ENCODE measurements at regions not wholly inside any gene's neighbourhood (a gene's known extent, or its start where the extent isn't known, plus 50 kb on each side); places are given as distances from the start of the nearest gene placed in this dataset.

DNA sequence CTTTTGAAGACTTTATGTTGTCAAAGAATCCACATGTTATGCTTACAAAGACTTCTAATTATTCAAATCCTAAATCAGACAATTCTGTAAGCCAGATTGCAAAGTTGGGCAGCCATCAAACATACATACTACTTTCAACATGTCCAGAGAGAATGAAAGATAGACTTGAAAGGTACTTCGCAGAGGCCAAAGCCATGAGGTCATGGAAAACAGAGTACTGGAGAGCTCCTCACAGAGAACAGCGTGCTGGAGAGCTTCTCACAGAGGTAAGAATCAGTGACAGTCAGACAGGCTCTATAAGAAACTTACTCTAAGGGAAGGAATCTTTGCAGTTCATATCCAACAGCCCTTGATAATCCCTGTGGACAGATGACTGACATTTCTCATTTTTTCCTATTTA, 400.2 kb downstream of the GJA1 start:
- intact Hi-C loops (cut with DNase I): no loop called here
- DNase-seq: no peak

DNA sequence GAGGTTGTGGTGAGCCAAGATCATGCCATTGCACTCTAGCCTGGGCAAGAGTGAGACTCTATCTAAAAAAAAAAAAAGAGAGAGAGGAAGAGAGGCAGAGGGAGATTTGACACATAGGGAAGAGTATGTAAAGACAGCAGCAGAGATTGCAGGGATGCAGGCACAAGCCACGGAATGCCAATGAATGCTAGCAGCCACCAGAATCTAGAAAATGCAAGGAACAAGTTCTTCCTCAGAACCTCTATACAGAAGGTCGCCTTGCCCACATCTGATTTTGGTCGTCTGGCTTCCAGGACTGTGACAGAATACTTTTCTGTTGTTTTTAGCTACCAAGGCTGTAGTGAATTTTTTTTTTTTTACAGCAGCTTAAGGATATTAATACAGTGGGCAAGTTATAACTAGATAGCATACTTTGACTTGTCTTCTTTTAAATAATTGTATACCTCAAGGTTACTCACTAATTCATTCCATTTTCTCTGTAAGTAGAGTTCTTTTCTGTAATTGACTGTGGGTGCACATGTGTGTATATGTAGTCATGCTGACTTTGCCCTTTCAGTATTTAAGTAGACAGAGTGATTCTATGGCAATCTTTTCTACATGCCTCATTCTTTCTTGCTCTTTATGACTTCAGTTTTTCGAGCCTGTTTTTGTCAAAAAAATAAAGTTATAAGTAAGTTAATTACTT, 402.2 kb downstream of the GJA1 start:
- intact Hi-C loops (cut with DNase I): no loop called here
- DNase-seq: no peak

DNA sequence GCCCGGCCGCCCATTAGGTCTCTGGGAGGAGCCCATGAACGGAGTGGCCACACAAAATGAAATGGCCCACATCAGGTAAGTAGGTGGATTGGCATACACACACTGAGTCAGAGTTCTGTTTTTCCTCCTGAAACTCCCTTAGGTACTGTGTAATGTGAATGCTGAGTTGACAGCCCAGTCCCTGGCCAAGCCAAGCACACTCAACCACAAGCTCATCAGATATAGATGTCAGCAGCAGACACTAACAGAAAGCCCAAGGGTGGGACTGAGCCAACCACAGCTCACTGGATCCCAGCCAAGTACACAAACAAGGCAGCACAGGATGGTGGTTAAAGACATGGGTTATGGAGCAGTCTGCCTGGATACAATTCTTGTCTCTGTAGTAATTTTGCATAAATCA, 403.4 kb downstream of the GJA1 start:
- intact Hi-C loops (cut with DNase I): no loop called here
- DNase-seq: no peak

DNA sequence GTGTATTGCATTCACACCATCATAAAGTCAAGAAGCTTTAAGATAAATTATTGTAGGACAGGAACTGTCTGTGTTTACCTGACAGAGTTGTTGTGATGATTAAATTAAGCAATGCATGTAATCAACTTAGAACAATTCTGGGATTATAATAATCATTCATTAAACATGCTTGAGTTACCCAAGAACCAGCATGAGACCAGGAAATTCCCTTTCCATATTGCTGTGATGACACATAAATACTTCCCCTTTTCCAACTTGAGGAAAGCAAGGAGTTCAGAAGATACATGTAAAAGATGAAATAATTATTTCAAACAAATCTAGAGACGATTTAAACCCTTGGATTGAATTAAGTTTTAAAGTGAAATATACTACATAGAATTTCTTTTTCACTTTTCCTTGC, 404.4 kb downstream of the GJA1 start:
- intact Hi-C loops (cut with DNase I): no loop called here
- DNase-seq: no peak

DNA sequence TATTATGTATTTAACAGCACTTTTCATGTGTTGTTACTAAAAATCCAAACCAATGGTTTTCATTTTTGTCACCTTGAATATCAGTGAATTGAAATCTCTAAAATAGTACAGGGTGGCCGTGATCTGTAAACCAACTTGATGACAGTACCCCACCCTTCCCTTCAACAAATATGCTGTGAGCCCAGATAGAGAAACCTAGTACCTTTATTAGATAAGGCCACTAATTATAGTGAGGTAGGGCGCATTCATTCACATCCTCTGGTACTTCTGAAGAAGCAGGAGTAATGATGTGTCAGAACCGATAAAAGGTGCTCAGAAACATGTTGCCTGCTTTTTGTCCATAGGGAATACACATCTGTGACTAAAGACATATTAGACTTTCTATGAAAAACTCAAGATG, 409.5 kb downstream of the GJA1 start:
- intact Hi-C loops (cut with DNase I): loop anchor here (5.0 kb wide), 1 partner anchor 408 kb away; the partner anchor contains the start of gene GJA1
- no peak for DNase-seq

DNA sequence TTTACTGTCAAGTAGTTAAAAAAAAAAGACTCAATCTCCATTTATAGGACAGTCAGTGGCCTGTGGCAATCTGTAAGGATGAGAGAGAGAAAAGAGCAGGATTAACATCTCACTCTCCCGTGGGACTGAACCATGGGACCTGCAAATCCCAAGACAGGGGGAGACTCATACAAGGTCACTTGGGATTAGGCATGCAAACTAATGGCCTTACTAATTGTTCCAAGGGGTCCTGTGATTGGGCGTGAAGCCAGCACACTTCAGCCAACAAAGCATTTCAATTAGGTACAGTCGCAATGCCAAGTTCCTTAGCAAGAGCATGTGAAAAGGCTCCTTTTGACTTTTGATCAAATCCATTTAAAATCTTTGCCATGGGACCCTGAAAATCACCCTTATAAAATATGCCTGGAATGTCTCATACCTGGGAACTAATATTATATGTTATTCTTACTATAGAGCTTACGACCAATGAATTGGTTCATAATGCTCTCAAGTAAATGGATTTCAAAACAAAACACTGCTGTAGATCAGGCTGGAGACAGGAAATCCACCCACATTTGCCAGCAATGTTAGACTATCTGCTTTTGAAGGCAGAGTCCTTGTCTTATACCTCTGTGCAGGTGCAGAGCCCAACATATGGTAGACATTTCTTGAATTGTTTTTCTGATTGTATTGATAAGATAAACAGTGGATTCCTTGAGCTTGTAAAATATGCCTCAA, 412.5 kb downstream of the GJA1 start:
- intact Hi-C loops (cut with DNase I): loop anchor here (5.0 kb wide), 1 partner anchor 411 kb away; the partner anchor contains the start of gene GJA1

DNA sequence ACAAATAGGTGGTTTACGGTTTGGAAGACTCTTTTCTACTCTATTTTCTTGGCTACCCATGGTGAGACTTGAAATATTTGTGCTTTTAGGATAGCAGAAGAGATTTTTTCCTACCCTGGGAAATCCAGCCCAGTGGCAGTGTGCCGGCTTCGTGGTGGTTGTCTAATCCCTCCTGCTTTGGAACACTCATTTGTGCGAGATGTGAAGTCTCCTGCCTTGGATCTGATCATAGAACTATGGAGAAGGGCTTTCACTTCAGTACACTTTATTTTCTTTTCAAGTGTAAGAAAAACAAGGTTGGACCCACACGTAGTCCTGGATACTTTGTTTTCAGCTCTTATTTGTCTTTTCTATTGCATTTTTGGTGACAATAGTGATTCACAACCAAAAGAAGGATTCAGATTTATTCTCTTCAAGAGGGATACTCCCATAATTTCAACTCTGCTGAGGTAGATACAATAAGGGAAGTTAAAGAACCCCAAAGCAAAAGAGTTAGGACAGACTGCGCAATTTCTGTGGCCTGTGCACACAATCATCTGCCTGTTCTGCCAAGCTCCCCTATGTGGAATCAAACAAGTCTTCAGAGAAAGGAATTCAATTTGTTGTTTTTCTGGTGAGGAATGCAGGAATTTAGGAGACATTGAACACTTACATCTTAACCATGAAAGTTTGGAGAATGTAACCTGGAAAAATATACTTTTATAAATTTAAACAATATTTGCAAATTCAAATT, 413.2 kb downstream of the GJA1 start:
- DNase-seq: peak in 15 of 42 donors; percentile 2 to 48 (median 16)
- intact Hi-C loops (cut with DNase I): loop anchor here (5.0 kb wide), 1 partner anchor 411 kb away; the partner anchor contains the start of gene GJA1

More for the DNA sequence above, 412.5 kb downstream of the GJA1 start:
- peak in 27 of 42 donors; percentile 4 to 70 (median 33) for DNase-seq

DNA sequence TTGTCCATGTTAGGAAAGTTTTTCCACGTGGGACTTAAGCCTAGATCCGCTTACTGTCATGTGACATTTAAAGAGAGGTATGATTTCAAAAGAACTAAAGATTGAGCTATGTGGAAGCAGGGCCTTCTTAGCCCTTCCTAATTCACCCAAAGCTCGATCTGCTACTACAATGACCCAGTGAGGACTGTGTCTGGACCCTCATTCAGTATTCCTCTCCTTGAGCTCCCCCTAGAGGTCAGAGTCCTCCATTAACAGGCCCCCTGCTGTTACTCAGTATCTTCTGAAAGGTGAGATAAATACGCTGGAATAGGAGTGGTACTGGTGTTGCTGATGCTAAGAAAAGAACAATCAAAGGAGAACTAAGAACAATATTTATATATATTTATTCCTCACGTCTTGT, 414.0 kb downstream of the GJA1 start:
- intact Hi-C loops (cut with DNase I): loop anchor here (5.0 kb wide), 1 partner anchor 412 kb away; the partner anchor contains the start of gene GJA1
- DNase-seq: peak in 24 of 42 donors; percentile 2 to 65 (median 34)

DNA sequence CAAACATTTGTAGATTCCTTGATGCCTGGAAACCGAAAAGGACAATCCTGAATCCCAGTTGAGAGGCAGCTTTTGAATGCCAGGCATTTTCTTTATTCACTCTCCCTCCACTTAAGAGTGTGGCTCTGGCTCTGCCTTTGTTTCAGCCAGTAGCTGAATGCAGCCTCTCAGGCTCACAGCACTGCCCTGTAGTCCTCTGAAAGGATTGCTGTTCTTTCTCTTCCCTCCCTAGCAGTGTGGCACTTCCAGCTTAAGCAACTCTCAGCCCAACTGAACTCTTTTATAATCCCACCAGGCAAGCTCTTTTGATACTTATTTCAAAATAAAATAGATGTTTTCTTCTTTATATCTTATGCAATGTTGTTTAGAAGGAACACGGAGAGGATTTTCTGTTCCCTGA, 415.6 kb downstream of the GJA1 start:
- intact Hi-C loops (cut with DNase I): no loop called here
- peak in 21 of 42 donors; percentile 1 to 68 (median 30) for DNase-seq

DNA sequence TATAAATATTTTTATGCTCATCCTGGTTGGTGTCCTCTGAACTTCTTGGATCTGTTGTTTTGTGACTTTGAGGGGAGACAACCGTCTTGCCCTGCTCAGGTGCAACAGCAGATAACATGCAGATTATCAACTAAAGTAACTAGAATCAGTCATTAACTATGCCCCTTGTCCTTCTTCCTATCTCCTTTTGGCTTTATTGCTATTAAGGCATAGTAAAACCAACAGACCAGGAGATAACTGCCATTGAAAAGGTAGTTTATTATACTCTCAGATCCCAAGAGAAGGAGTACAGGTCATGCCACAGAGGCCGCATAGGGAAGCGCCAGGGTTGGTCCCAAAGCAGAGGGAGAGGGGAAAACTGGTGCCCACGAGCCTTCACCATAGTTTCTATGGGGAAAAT, 418.2 kb downstream of the GJA1 start:
- DNase-seq: no peak
- intact Hi-C loops (cut with DNase I): no loop called here

DNA sequence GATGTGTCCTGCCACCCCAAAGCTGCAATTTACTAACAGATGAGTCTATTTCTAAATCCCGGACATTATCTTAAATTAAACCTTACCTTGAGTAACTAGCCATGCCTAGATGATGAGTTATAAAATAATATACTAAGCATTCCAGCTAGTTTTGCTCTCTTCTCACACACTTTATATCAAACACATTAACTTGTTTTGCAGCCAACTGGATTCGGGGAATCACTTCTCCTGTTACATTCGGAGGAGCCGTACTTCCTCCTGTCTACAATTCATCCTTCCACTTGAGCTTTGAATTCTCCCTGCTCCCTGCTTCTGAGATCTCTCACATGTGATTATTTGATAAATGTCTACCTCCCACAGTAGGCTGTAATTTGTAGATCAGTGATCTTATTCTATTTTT, 420.1 kb downstream of the GJA1 start:
- DNase-seq: no peak
- intact Hi-C loops (cut with DNase I): no loop called here

DNA sequence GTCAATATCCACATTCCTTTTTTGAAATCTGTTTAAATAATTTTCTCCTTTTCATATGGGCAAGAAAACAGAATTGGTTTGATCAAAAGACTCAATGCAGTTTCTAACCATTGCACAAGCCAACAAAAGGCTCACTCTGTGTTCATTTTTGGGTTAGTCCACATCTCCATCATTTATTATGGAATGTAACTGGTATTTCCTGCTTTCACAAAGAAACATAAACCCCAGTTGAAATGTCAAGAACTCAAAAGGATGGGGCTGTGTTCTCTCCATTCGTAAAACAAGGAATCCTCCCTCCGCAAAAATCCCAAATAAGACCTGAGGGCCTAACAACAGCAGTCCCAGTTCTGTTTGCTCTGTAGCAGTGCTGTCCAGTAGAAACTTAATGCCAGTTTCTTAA, 420.9 kb downstream of the GJA1 start:
- no peak for DNase-seq
- intact Hi-C loops (cut with DNase I): no loop called here

DNA sequence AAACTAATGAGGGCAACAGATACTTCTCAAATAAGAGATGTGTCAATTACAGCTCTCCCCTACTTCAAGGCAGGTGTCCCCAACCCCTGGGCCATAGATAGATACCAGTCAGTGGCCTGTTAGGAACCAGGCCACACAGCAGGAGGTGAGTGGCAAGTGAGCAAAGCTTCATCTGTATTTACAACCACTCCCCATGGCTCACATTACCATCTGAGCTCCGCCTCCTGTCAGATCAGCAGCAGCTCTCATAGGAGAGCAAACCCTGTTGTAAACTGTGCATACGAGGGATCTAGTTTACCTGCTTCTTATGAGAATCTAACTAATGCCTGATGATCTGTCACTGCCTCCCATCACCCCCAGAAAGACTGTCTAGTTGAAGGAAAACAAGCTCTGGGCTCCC, 422.1 kb downstream of the GJA1 start:
- intact Hi-C loops (cut with DNase I): no loop called here
- no peak for DNase-seq

DNA sequence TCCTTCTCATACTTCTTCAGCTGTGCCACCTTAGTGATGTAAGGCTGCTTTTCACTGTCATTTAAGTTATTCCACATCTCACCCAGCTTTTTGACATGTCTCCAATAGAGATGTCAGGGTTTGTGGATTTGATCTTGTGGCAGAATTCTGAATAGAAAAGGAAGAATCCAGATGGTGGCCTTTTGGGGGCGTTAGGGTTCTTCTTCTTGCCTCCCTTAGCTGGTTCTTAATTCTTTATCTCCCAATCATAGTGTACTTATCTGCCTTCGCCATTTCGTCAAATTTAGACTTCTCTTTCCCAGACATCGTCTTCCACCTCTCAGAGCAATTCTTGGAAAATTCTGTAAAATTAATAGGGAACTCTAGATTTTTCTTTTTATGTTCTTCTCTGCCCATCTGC, 422.9 kb downstream of the GJA1 start:
- intact Hi-C loops (cut with DNase I): no loop called here

DNA sequence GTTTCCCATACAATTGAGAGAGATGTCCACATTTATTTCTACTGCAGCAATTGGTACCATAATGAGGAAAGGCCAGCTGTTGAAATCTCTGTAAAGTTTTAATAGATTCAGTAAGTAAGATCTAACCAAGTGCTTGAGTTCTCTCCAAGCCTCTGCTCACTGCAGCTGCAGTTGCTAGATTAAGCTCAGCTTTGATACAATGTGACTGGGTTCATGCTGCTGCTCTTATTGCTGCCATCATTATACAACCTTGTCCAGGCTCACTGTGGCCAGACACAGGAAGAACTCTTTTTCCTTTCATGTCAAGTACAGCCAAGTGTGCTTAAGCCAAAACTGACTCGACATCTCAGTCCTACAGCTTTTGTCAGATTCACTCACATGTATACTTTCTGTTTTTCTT, 423.5 kb downstream of the GJA1 start:
- intact Hi-C loops (cut with DNase I): no loop called here
- DNase-seq: no peak

More for the DNA sequence above, 422.9 kb downstream of the GJA1 start:
- DNase-seq: no peak

DNA sequence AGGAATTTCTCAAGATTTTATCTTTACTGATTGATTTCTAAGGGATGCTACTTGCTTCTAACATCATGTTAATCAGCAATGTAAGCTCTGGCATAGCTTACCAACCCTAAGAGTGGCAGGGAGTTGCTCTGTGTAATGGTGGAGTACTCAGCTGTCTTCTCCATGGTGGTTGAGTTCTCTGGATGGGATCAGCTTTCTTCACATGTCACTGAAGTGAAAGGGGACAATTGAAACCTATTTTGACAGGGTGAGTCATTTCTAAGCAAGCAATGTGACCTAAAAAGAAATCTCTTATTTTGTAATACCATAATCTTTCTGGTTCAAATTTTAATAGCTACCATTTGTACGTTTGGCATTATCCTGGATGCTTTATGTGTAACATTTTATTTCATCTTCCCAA, 430.4 kb downstream of the GJA1 start:
- intact Hi-C loops (cut with DNase I): no loop called here
- DNase-seq: no peak

DNA sequence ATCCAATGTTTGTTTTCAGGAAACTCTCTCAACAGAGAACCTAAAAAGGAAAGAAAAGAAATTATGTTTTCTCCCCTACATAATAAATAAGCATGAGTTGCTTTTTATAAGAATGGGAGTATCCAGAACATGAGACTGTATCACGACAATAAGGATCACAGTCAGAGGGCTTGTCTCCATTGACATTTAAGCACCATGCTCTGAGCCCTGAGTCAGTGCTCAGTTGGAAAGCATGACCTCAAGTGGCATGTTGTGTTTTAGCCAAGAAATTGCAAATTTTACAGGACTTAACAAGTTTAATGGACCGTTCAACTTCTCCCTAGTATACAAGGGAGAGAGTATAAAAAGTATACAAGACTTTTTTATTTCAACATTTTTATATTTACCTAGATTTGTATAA, 431.6 kb downstream of the GJA1 start:
- intact Hi-C loops (cut with DNase I): no loop called here
- no peak for DNase-seq

DNA sequence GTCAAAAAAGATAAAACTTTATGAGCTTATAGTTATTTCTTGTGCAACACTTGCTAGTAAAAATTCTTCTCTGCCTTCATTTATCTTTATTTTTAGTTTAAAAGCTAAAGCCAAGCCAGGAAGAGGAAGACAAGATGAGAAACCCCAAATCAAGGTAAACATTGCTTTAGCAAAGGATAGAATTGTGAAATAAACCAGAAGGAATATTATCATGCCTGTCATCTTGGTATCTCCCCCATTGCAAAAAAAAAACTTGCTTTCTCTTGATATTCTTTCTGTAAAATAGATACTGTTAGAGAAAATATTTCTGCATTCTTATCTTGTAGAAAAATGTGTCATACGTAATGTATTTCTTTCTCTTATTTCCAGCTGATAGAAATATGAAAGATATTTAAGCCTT, 432.8 kb downstream of the GJA1 start:
- intact Hi-C loops (cut with DNase I): no loop called here
- no peak for DNase-seq

DNA sequence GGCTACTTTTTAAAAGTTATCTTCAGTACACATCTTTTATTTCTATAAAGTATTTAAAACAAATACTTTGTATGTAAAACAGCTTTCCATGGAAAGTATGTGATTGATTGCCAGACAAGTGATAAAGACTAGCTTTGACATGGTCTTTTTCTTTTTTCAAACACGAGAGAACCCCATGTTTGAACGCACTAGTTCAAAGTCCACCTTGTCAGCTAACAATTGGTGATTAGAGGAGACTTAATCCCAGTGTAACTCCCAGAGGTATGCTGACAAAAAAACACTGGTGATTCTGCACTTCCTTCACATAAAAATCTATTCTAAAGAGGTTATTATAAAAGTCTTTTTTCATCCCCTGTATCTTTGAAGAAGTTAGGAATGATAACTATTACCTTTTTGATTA, 438.1 kb downstream of the GJA1 start:
- intact Hi-C loops (cut with DNase I): no loop called here
- no peak for DNase-seq

DNA sequence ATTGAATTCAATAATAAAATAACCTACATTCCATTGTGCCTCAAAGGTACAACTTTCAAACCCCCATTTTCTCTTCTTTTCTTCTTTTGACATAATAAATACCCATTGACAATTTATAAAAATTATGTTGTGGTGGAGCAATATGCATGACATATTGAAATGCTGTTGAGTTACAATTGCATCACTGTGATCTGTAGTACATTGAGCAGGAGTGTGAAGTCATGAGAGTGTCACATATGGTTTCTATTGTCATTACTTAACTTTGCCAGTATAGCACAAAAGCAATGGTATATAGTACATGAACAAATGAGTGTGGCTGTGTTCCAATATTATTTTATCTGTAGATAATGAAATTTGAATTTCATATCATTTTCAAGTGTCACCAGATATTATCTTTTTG, 441.3 kb downstream of the GJA1 start:
- intact Hi-C loops (cut with DNase I): no loop called here
- no peak for DNase-seq

Data from head of caudate nucleus (tissue), 42 donors.